Lower leg skin (tissue), 3 donors: ENCODE measurements at regions not wholly inside any gene's neighbourhood (a gene's known extent, or its start where the extent isn't known, plus 50 kb on each side); places are given as distances from the start of the nearest gene placed in this dataset.

Experiments used
- POLR2A ChIP-seq, 2 donors: fragments of 450-650 bp; IDR thresholded peaks; one replicate each; pipeline ENCODE4 v1.6.1; 2016 to 2017; ENCODE audit warnings: antibody characterized with exemption in 2 of 2, mild to moderate bottlenecking in 1 of 2, moderate library complexity in 1 of 2
- TF ChIP-seq, protein P1 (sequence below), 3 donors: fragments of 450-650 bp; IDR thresholded peaks; one replicate each; pipeline ENCODE4 v1.5.1; 2016; ENCODE audit warnings: antibody characterized with exemption in 3 of 3, mild to moderate bottlenecking in 3 of 3, moderate library complexity in 2 of 3

DNA sequence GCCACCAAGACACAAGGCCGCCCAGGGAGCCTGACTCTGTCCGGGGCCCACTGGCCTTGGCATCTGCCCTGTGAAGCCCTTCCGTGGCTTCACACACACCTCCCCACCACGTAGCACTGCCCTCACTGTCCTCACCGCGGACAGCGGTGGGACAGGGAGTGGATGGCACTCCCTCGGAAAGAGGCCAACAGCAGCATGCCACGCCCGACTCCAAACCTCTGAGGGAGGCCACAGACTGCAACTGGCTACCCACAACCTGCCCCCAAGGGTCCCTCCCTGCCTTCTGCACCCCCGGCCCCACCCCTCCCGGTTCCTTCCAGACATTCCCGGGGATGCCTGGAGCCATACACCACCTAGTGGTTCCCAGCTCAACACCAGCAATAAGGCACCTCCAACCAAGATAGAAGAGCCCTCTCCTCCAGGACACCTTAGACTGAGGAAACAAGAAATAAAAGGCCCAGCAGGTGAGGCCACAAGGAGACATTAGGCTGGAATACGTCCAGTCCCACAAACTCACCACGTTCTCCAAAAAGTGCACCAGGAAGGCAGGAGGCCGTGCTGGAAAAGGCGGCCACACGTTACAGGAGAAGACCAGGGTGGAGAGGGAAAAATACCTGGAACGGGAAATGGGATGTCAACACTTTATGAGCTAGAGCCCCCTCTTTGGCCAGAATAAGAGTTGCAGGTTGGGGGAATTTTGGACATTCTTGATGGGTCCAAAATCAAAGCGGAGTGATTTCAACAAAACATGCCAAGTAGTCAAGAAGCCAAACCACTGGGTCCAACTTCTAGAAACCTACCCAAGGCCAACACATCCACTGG is 310.0 kb downstream of the SOX9 start:
- TF ChIP-seq, protein P1, sequence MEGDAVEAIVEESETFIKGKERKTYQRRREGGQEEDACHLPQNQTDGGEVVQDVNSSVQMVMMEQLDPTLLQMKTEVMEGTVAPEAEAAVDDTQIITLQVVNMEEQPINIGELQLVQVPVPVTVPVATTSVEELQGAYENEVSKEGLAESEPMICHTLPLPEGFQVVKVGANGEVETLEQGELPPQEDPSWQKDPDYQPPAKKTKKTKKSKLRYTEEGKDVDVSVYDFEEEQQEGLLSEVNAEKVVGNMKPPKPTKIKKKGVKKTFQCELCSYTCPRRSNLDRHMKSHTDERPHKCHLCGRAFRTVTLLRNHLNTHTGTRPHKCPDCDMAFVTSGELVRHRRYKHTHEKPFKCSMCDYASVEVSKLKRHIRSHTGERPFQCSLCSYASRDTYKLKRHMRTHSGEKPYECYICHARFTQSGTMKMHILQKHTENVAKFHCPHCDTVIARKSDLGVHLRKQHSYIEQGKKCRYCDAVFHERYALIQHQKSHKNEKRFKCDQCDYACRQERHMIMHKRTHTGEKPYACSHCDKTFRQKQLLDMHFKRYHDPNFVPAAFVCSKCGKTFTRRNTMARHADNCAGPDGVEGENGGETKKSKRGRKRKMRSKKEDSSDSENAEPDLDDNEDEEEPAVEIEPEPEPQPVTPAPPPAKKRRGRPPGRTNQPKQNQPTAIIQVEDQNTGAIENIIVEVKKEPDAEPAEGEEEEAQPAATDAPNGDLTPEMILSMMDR (IDR thresholded peaks at IDR 0.05): no peak
- TF ChIP-seq POLR2A (IDR thresholded peaks at IDR 0.05): no peak
